GM12878 (cell line): ENCODE measurements at regions not wholly inside any gene's neighbourhood (a gene's known extent, or its start where the extent isn't known, plus 50 kb on each side); places are given as distances from the start of the nearest gene placed in this dataset.

ENCODE experiments used
- BRCA1 ChIP-seq: IDR thresholded peaks from 2 replicates; pipeline ENCODE4 v1.6.1; 2011; ENCODE audit warnings: low read depth, low read length, improper control_type of control experiment
- CHD4 ChIP-seq: fragments of 200-600 bp; sonication (generic); IDR thresholded peaks from 2 replicates; pipeline ENCODE4 v1.6.1; 2016; ENCODE audit warnings: mild to moderate bottlenecking
- CTCF ChIP-seq, 3 experiments: IDR thresholded peaks in 2 of 3; conservative IDR thresholded peaks in 1 of 3; 2 replicates each; pipeline ENCODE4 v1.5.1; 2011; ENCODE audit warnings: low read depth in 3 of 3, low read length in 3 of 3, mild to moderate bottlenecking in 3 of 3, control low read depth in 2 of 3, moderate library complexity in 2 of 3, inconsistent platforms in 1 of 3, mixed read lengths in 1 of 3; ENCODE audit not compliant: control insufficient read depth in 2 of 3, insufficient read depth in 1 of 3; ENCODE audit errors: extremely low read depth in 1 of 3
- ELK1 ChIP-seq: IDR thresholded peaks from 2 replicates; pipeline ENCODE4 v1.6.1; 2012; ENCODE audit warnings: low read depth, low read length, improper control_type of control experiment
- FOXM1 ChIP-seq: IDR thresholded peaks from 2 replicates; pipeline ENCODE4 v1.6.1; 2012; ENCODE audit warnings: low read depth, mild to moderate bottlenecking, inconsistent platforms, low read length, moderate library complexity
- MYC ChIP-seq: IDR thresholded peaks from 2 replicates; pipeline ENCODE4 v1.6.1; 2011; ENCODE audit warnings: mild to moderate bottlenecking, low read length, moderate library complexity, inconsistent platforms; ENCODE audit not compliant: insufficient read depth, insufficient replicate concordance, insufficient read length, severe bottlenecking
- POLR2AphosphoS2 ChIP-seq: IDR thresholded peaks from 2 replicates; pipeline ENCODE4 v1.6.1; 2011; ENCODE audit warnings: low read depth, mild to moderate bottlenecking, low read length, improper control_type of control experiment, moderate library complexity
- POLR2AphosphoS5 ChIP-seq: IDR thresholded peaks from 2 replicates; pipeline ENCODE4 v1.6.1; 2011; ENCODE audit warnings: mild to moderate bottlenecking, low read length, inconsistent platforms
- SMAD1 ChIP-seq: fragments of 450-650 bp; IDR thresholded peaks from 2 replicates; pipeline ENCODE4 v1.6.1; 2018; ENCODE audit warnings: mild to moderate bottlenecking, low read depth; ENCODE audit not compliant: partially characterized antibody
- YBX1 ChIP-seq: fragments of 450-650 bp; IDR thresholded peaks from 2 replicates; pipeline ENCODE4 v1.6.1; 2016; ENCODE audit warnings: antibody characterized with exemption
- ZNF274 ChIP-seq: IDR thresholded peaks from one replicate; pipeline ENCODE4 v1.8.0; 2011; ENCODE audit not compliant: insufficient read length, insufficient read depth

GRCh38 chr11:116661056-116661455 lies 111.7 kb downstream of the BUD13 start:
- TF ChIP-seq CHD4 (no peak), POLR2AphosphoS2 (no peak), BRCA1 (no peak), FOXM1 (no peak), CTCF (IDR thresholded peaks at IDR 0.05 in 2 of 3, conservative IDR thresholded peaks at IDR 0.05 in 1 of 3; ENCODE audit: control insufficient read depth in 2 of 3, extremely low read depth in 1 of 3, insufficient read depth in 1 of 3, low read depth in 3 of 3, low read length in 3 of 3) (no peak), MYC (no peak), POLR2AphosphoS5 (no peak), ZNF274 (no peak), YBX1 (no peak), SMAD1 (no peak), ELK1 (no peak)
